Liver (tissue), 3 donors: ENCODE measurements at regions not wholly inside any gene's neighbourhood (a gene's known extent, or its start where the extent isn't known, plus 50 kb on each side); places are given as distances from the start of the nearest gene placed in this dataset.

ENCODE experiments used
- EGR1 ChIP-seq, 2 donors: IDR thresholded peaks; 2 replicates each; pipeline ENCODE4 v1.6.1; 2016 to 2018; ENCODE audit warnings: antibody characterized with exemption in 2 of 2, low read depth in 2 of 2
- RAD21 ChIP-seq, 2 donors: IDR thresholded peaks; 2 replicates each; pipeline ENCODE4 v1.6.1; 2016; ENCODE audit warnings: antibody characterized with exemption in 2 of 2, mild to moderate bottlenecking in 2 of 2
- SP1 ChIP-seq: IDR thresholded peaks from 2 replicates; pipeline ENCODE4 v1.6.1; 2018; ENCODE audit warnings: antibody characterized with exemption, mild to moderate bottlenecking
- TAF1 ChIP-seq: conservative IDR thresholded peaks from 2 replicates; pipeline ENCODE4 v1.6.1; 2016; ENCODE audit warnings: antibody characterized with exemption, mild to moderate bottlenecking
- TF ChIP-seq, protein P1 (sequence below): fragments of 150-350 bp; IDR thresholded peaks from 2 replicates; pipeline ENCODE4 v1.5.1; 2017; ENCODE audit warnings: improper control_type of control experiment, low read depth, low read length; ENCODE audit not compliant: missing input control
- TF ChIP-seq, protein P2 (sequence below): IDR thresholded peaks from 2 replicates; pipeline ENCODE4 v1.6.1; 2016; ENCODE audit warnings: antibody characterized with exemption
- TF ChIP-seq, protein P3 (sequence below): IDR thresholded peaks from 2 replicates; pipeline ENCODE4 v1.6.1; 2016; ENCODE audit warnings: antibody characterized with exemption
- TF ChIP-seq, protein P4 (sequence below): IDR thresholded peaks from 2 replicates; pipeline ENCODE4 v1.6.1; 2016; ENCODE audit warnings: antibody characterized with exemption, mild to moderate bottlenecking
- donor health status: healthy.
- donor health status: healthy.

DNA sequence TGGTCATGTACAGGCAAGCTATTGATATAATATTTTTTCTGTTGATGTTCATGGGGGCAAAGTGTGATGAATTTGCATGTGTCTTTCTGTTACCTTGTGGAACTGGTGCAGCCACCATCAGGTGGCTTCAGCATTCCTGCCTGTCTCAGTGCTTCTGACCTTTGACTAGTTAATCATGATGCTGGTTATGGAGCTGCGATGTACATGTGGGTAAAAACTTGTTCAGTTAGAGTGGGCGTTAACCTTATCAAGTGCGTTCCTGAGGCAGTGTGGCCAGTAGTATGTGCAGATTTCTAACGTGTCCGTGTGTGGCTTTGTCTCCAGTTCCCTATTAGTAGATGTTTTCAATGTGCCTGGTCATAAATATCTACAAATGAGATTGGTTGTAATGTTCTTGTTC is 127.4 kb upstream of the ZSWIM2 start:
- TF ChIP-seq, protein P1, sequence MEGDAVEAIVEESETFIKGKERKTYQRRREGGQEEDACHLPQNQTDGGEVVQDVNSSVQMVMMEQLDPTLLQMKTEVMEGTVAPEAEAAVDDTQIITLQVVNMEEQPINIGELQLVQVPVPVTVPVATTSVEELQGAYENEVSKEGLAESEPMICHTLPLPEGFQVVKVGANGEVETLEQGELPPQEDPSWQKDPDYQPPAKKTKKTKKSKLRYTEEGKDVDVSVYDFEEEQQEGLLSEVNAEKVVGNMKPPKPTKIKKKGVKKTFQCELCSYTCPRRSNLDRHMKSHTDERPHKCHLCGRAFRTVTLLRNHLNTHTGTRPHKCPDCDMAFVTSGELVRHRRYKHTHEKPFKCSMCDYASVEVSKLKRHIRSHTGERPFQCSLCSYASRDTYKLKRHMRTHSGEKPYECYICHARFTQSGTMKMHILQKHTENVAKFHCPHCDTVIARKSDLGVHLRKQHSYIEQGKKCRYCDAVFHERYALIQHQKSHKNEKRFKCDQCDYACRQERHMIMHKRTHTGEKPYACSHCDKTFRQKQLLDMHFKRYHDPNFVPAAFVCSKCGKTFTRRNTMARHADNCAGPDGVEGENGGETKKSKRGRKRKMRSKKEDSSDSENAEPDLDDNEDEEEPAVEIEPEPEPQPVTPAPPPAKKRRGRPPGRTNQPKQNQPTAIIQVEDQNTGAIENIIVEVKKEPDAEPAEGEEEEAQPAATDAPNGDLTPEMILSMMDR, result no peak
- TF ChIP-seq, protein P2, sequence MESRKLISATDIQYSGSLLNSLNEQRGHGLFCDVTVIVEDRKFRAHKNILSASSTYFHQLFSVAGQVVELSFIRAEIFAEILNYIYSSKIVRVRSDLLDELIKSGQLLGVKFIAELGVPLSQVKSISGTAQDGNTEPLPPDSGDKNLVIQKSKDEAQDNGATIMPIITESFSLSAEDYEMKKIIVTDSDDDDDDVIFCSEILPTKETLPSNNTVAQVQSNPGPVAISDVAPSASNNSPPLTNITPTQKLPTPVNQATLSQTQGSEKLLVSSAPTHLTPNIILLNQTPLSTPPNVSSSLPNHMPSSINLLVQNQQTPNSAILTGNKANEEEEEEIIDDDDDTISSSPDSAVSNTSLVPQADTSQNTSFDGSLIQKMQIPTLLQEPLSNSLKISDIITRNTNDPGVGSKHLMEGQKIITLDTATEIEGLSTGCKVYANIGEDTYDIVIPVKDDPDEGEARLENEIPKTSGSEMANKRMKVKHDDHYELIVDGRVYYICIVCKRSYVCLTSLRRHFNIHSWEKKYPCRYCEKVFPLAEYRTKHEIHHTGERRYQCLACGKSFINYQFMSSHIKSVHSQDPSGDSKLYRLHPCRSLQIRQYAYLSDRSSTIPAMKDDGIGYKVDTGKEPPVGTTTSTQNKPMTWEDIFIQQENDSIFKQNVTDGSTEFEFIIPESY, result no peak
- TF ChIP-seq, protein P3, sequence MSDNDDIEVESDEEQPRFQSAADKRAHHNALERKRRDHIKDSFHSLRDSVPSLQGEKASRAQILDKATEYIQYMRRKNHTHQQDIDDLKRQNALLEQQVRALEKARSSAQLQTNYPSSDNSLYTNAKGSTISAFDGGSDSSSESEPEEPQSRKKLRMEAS, result no peak
- TF ChIP-seq RAD21 (IDR thresholded peaks at IDR 0.05) (no peak), SP1 (no peak), TAF1 (no peak), EGR1 (IDR thresholded peaks at IDR 0.05; ENCODE audit: low read depth in 2 of 2) (no peak)
- TF ChIP-seq, protein P4, sequence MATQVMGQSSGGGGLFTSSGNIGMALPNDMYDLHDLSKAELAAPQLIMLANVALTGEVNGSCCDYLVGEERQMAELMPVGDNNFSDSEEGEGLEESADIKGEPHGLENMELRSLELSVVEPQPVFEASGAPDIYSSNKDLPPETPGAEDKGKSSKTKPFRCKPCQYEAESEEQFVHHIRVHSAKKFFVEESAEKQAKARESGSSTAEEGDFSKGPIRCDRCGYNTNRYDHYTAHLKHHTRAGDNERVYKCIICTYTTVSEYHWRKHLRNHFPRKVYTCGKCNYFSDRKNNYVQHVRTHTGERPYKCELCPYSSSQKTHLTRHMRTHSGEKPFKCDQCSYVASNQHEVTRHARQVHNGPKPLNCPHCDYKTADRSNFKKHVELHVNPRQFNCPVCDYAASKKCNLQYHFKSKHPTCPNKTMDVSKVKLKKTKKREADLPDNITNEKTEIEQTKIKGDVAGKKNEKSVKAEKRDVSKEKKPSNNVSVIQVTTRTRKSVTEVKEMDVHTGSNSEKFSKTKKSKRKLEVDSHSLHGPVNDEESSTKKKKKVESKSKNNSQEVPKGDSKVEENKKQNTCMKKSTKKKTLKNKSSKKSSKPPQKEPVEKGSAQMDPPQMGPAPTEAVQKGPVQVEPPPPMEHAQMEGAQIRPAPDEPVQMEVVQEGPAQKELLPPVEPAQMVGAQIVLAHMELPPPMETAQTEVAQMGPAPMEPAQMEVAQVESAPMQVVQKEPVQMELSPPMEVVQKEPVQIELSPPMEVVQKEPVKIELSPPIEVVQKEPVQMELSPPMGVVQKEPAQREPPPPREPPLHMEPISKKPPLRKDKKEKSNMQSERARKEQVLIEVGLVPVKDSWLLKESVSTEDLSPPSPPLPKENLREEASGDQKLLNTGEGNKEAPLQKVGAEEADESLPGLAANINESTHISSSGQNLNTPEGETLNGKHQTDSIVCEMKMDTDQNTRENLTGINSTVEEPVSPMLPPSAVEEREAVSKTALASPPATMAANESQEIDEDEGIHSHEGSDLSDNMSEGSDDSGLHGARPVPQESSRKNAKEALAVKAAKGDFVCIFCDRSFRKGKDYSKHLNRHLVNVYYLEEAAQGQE, result no peak
